Activated T-helper 1 cell treated with Interleukin-2 at 50 U/mL for 16 hours (primary cell): ENCODE measurements at regions not wholly inside any gene's neighbourhood (a gene's known extent, or its start where the extent isn't known, plus 50 kb on each side); places are given as distances from the start of the nearest gene placed in this dataset.

Experiments
- DNase-seq: peaks from one replicate; pipeline ENCODE4 v3.0.0-alpha.2; 2020; ENCODE audit warnings: low read depth

- DNase-seq = no peak
These were observed 54.5 kb upstream of the FAM78B start for GRCh38 chr1:166221316-166221715.

GRCh38 chr1:166233750-166234366 is 67.1 kb upstream of the FAM78B start:
- no peak for DNase-seq

GRCh38 chr1:166235728-166236127 is 68.9 kb upstream of the FAM78B start:
- DNase-seq = no peak

- no peak for DNase-seq
These were observed 70.9 kb upstream of the FAM78B start for GRCh38 chr1:166237675-166238074.

- no peak for DNase-seq
These were observed 86.4 kb upstream of the FAM78B start for GRCh38 chr1:166253076-166253779.

GRCh38 chr1:166258017-166258416 is 91.2 kb upstream of the FAM78B start:
- DNase-seq = no peak

GRCh38 chr1:166261511-166261910 is 94.7 kb upstream of the FAM78B start:
- DNase-seq = no peak

GRCh38 chr1:166270476-166271150 is 103.8 kb upstream of the FAM78B start:
- no peak for DNase-seq

- no peak for DNase-seq
These were observed 104.3 kb upstream of the FAM78B start for GRCh38 chr1:166271151-166271538.

GRCh38 chr1:166272155-166272554 is 105.4 kb upstream of the FAM78B start:
- no peak for DNase-seq

GRCh38 chr1:166272851-166273250 is 106.0 kb upstream of the FAM78B start:
- DNase-seq = no peak

GRCh38 chr1:166273618-166274017 is 106.8 kb upstream of the FAM78B start:
- no peak for DNase-seq

- no peak for DNase-seq
These were observed 115.8 kb upstream of the FAM78B start for GRCh38 chr1:166282391-166283137.

GRCh38 chr1:166283190-166283589 is 116.4 kb upstream of the FAM78B start:
- DNase-seq = no peak

GRCh38 chr1:166283600-166283999 is 116.8 kb upstream of the FAM78B start:
- no peak for DNase-seq

GRCh38 chr1:166289309-166290050 is 122.7 kb upstream of the FAM78B start:
- DNase-seq = no peak

- no peak for DNase-seq
These were observed 128.9 kb upstream of the FAM78B start for GRCh38 chr1:166295656-166296055.

- no peak for DNase-seq
These were observed 131.2 kb upstream of the FAM78B start for GRCh38 chr1:166297993-166298392.

- DNase-seq = no peak
These were observed 134.0 kb upstream of the FAM78B start for GRCh38 chr1:166300767-166301166.

GRCh38 chr1:166302989-166303758 is 136.4 kb upstream of the FAM78B start:
- DNase-seq = no peak

GRCh38 chr1:166304131-166304530 is 137.3 kb upstream of the FAM78B start:
- no peak for DNase-seq
